Esophagus muscularis mucosa (tissue), 4 donors: ENCODE measurements at regions not wholly inside any gene's neighbourhood (a gene's known extent, or its start where the extent isn't known, plus 50 kb on each side); places are given as distances from the start of the nearest gene placed in this dataset.

ENCODE experiments used
- DNase-seq: peaks from one replicate; pipeline ENCODE4 v3.0.0-alpha.2; 2017; ENCODE audit errors: extremely low spot score
- H3K27ac ChIP-seq, 4 donors: fragments of 200-600 bp; sonication (generic); replicated peaks in 1 of 4; 1 replicate in 3 of 4; 2 replicates in 1 of 4; pipeline ENCODE4 v1.5.1; 2016 to 2019; ENCODE audit warnings: mild to moderate bottlenecking in 1 of 4
- H3K27me3 ChIP-seq, 4 donors: fragments of 200-600 bp; sonication (generic); one replicate each; pipeline versions ENCODE4 v1.5.1 to v1.6.0; 2016 to 2019
- H3K36me3 ChIP-seq, 4 donors: fragments of 200-600 bp; sonication (generic); one replicate each; pipeline ENCODE4 v1.5.1; 2016 to 2019
- H3K4me1 ChIP-seq, 4 donors: fragments of 200-600 bp; sonication (generic); one replicate each; pipeline ENCODE4 v1.5.1; 2016 to 2019
- H3K4me3 ChIP-seq, 4 donors: fragments of 200-600 bp; sonication (generic); 1 replicate in 2 of 4; 2 replicates in 2 of 4; pipeline ENCODE4 v1.5.1; 2016 to 2019; ENCODE audit warnings: mild to moderate bottlenecking in 4 of 4, moderate library complexity in 1 of 4
- H3K9me3 ChIP-seq, 4 donors: fragments of 200-600 bp; sonication (generic); 1 replicate in 3 of 4; 2 replicates in 1 of 4; pipeline ENCODE4 v1.5.1; 2016 to 2019
- CTCF ChIP-seq, 3 experiments: fragments of 200-600 bp in 2 of 3; fragments of 450-650 bp in 1 of 3; sonication (generic) in 2 of 3; IDR thresholded peaks; one replicate each; pipeline ENCODE4 v1.5.1; 2017 to 2019; ENCODE audit warnings: antibody characterized with exemption in 3 of 3, mild to moderate bottlenecking in 2 of 3, moderate library complexity in 1 of 3
- EP300 ChIP-seq: sonication (generic); formaldehyde crosslinking; IDR thresholded peaks from one replicate; pipeline ENCODE4 v1.6.1; 2017; ENCODE audit warnings: antibody characterized with exemption
- POLR2A ChIP-seq: fragments of 450-650 bp; IDR thresholded peaks from one replicate; pipeline ENCODE4 v1.6.1; 2017; ENCODE audit warnings: antibody characterized with exemption, moderate library complexity, mild to moderate bottlenecking, low read depth
- POLR2AphosphoS5 ChIP-seq, 2 donors: sonication (generic); formaldehyde crosslinking; IDR thresholded peaks; one replicate each; pipeline ENCODE4 v1.6.1; 2017; ENCODE audit warnings: antibody characterized with exemption in 2 of 2
- WGBS: methylation state at CpG from one replicate; pipeline ENCODE4 v1.1.5; 2018; 5-methylcytosine and 5-hydroxymethylcytosine counted together
- intact Hi-C: fragments of 100-400 bp; cut with DNase I; formaldehyde crosslinking; loops from one replicate; pipeline ENCODE4 v1.15.1; 2023

DNA sequence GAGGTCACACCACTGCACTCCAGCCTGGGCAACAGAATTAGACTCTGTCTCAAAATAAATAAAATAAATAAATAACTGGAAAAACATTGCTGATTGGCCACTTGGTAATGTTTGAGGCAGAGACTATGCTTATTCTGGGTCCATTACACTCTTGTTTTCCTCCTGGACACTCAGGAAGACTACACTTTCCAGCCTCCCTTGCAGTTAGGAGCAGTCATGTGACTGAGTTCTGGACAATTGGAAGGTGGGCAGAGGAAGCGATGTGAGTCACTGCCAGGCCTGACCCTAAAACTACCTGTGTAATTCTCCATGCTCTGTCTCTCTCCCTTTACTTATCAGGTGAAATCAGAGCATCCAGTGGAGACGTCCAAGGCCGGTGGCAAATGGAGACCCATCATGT is 74.4 kb downstream of the VCPKMT start:
- DNase-seq: no peak
- Histone ChIP-seq H3K27me3 (no peaks in the 10 kb centered on the region), H3K9me3 (peaks cover 0 to 4% (median 0%) of the 10 kb centered on the region in 4 donors), H3K4me1 (peaks cover 23 to 50% (median 31%) of the 10 kb centered on the region in 4 donors), H3K4me3 (no peak overlapping the region), H3K36me3 (no peaks in the 10 kb centered on the region), H3K27ac (no peak overlapping the region)
- TF ChIP-seq CTCF (IDR thresholded peaks at IDR 0.05) (no peak), POLR2AphosphoS5 (IDR thresholded peaks at IDR 0.05) (no peak), POLR2A (no peak), EP300 (no peak)
- WGBS: 91% methylated on average over 3 of the region's 3 CpGs
- intact Hi-C loops: no loop called here

- Histone ChIP-seq H3K9me3 (peaks cover 0 to 4% (median 0%) of the 10 kb centered on the region in 4 donors), H3K27ac (peak overlapping the region; percentile 45 to 75 (median 58)), H3K27me3 (no peaks in the 10 kb centered on the region), H3K36me3 (no peaks in the 10 kb centered on the region), H3K4me3 (no peak overlapping the region), H3K4me1 (peaks cover 18 to 46% (median 27%) of the 10 kb centered on the region in 4 donors)
- TF ChIP-seq CTCF (IDR thresholded peaks at IDR 0.05): no peak
- TF ChIP-seq POLR2A: no peak
- no peak for TF ChIP-seq EP300
- no peak for TF ChIP-seq POLR2AphosphoS5 (IDR thresholded peaks at IDR 0.05)
- 75% methylated on average over 4 of the region's 4 CpGs for WGBS
- DNase-seq: no peak
- intact Hi-C loops: no loop called here
Observed at GRCh38 chr14:50044042-50044651, 72.2 kb downstream of the VCPKMT start.

- TF ChIP-seq POLR2AphosphoS5 (IDR thresholded peaks at IDR 0.05) (peak; percentile 46 to 76), EP300 (no peak)
- no peaks in the 10 kb centered on the region for H3K36me3 ChIP-seq
- peaks cover 0 to 4% (median 0%) of the 10 kb centered on the region in 4 donors for H3K9me3 ChIP-seq
- H3K4me1 ChIP-seq: peaks cover 18 to 38% (median 25%) of the 10 kb centered on the region in 4 donors
- 22% methylated on average over 8 of the region's 8 CpGs for WGBS
- intact Hi-C loops: no loop called here
- peak overlapping the region; percentile 45 to 75 (median 65) for H3K27ac ChIP-seq
- DNase-seq: peak; percentile 94
- no peaks in the 10 kb centered on the region for H3K27me3 ChIP-seq
- no peak overlapping the region for H3K4me3 ChIP-seq
Observed at GRCh38 chr14:50045039-50045711, 71.2 kb downstream of the VCPKMT start.

GRCh38 chr14:50045837-50046236 is 70.5 kb downstream of the VCPKMT start:
- 96% methylated on average over 2 of the region's 2 CpGs for WGBS
- peak overlapping the region in 3 of 4 donors; percentile 45 to 75 (median 62) for H3K27ac ChIP-seq
- H3K36me3 ChIP-seq: no peaks in the 10 kb centered on the region
- H3K4me3 ChIP-seq: no peak overlapping the region
- TF ChIP-seq CTCF (IDR thresholded peaks at IDR 0.05): no peak
- no peak for TF ChIP-seq EP300
- TF ChIP-seq POLR2A: no peak
- no peak for TF ChIP-seq POLR2AphosphoS5 (IDR thresholded peaks at IDR 0.05)
- H3K9me3 ChIP-seq: peaks cover 0 to 4% (median 0%) of the 10 kb centered on the region in 4 donors
- peaks cover 18 to 31% (median 25%) of the 10 kb centered on the region in 4 donors for H3K4me1 ChIP-seq
- H3K27me3 ChIP-seq: no peaks in the 10 kb centered on the region
- DNase-seq: no peak
- intact Hi-C loops: no loop called here

- DNase-seq: no peak
- Histone ChIP-seq H3K9me3 (peaks cover 0 to 4% (median 0%) of the 10 kb centered on the region in 4 donors), H3K27me3 (no peaks in the 10 kb centered on the region), H3K36me3 (no peaks in the 10 kb centered on the region), H3K4me1 (peaks cover 18 to 28% (median 23%) of the 10 kb centered on the region in 4 donors), H3K4me3 (no peak overlapping the region), H3K27ac (peak overlapping the region in 2 of 4 donors; percentile 13 to 43)
- TF ChIP-seq POLR2AphosphoS5 (IDR thresholded peaks at IDR 0.05): peak in 1 of 2 donors; percentile 18
- no peak for TF ChIP-seq POLR2A
- intact Hi-C loops: no loop called here
Observed at GRCh38 chr14:50047274-50047676, 69.1 kb downstream of the VCPKMT start.
